ENCODE measurements at regions not wholly inside any gene's neighbourhood (a gene's known extent, or its start where the extent isn't known, plus 50 kb on each side); places are given as distances from the start of the nearest gene placed in this dataset.

DNA sequence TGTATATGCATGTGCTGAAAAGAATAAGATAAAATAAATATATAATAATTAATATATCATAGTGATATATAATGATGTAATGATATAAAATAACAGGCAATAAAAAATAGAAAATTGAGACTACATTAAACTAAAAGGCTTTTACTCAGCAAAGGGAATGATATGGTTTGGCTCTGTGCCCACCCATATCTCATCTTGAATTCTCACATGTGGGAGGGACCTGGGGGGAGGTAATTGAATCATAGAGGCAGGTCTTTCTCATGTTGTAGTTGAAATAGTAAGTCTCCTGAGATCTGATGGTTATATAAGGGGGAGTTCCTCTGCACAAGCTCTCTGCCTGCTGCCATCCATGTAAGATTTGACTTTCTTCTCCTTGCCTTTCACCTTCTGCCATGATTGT is 1550.9 kb upstream of the CDH6 start:
- no peaks in the 10 kb centered on the region for H3K4me1 ChIP-seq (ENCODE audit: low read length)
- no peak overlapping the region for H3K9ac ChIP-seq (ENCODE audit: low read length)
- no peak overlapping the region for H3K27ac ChIP-seq (ENCODE audit: low read length)
- DNase-seq, result no peak
- H3K4me2 ChIP-seq (ENCODE audit: low read depth, low read length, poor library complexity, severe bottlenecking), result no peak overlapping the region
- H3K9me2 ChIP-seq (replicated peaks; ENCODE audit: insufficient read depth, low read length), result no peaks in the 10 kb centered on the region
- H3K27me3 ChIP-seq (ENCODE audit: low read length), result no peaks in the 10 kb centered on the region
- no peaks in the 10 kb centered on the region for H3K36me3 ChIP-seq (ENCODE audit: insufficient read depth, low read length)
- no peak overlapping the region for H2AFZ ChIP-seq (ENCODE audit: low read length)
- peaks cover 9% of the 10 kb centered on the region; the same call in 1 of the 2 replicates for H3K9me3 ChIP-seq (ENCODE audit: low read length)
- no peaks in the 10 kb centered on the region for H3K79me2 ChIP-seq (ENCODE audit: low read length)
- H3K4me3 ChIP-seq (ENCODE audit: low read length), result no peak overlapping the region
- no peaks in the 10 kb centered on the region for H4K20me1 ChIP-seq (ENCODE audit: insufficient read depth, low read depth, low read length)

DNA sequence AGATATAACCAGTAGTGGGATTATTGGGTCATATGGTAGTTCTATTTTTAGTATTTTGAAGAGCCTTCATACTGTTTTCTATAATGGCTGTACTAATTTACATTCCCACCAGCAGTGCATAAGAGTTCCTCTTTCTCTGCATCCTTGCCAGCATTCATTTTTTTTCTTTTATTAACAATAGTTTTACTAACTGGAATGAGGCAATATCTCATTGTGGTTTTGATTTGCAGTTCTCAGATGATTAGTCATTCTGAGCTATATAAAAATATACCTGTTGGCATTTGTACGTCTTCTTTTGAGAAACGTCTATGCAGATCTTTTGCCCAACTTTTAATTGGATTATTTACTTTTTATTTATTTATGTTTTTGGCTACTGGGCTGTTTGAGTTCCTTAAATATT is 1579.3 kb upstream of the CDH6 start:
- Histone ChIP-seq H3K9me3 (ENCODE audit: low read length) (peaks cover 26% of the 10 kb centered on the region), H3K9ac (ENCODE audit: low read length) (no peak overlapping the region), H3K4me3 (ENCODE audit: low read length) (no peak overlapping the region), H3K4me1 (ENCODE audit: low read length) (no peaks in the 10 kb centered on the region), H3K79me2 (ENCODE audit: low read length) (no peaks in the 10 kb centered on the region), H2AFZ (ENCODE audit: low read length) (no peak overlapping the region), H3K9me2 (replicated peaks; ENCODE audit: insufficient read depth, low read length) (no peaks in the 10 kb centered on the region), H3K27ac (ENCODE audit: low read length) (no peak overlapping the region), H3K4me2 (ENCODE audit: low read depth, low read length, poor library complexity, severe bottlenecking) (no peak overlapping the region), H3K27me3 (ENCODE audit: low read length) (no peaks in the 10 kb centered on the region), H3K36me3 (ENCODE audit: insufficient read depth, low read length) (no peaks in the 10 kb centered on the region), H4K20me1 (ENCODE audit: insufficient read depth, low read depth, low read length) (no peaks in the 10 kb centered on the region)
- no peak for DNase-seq

DNA sequence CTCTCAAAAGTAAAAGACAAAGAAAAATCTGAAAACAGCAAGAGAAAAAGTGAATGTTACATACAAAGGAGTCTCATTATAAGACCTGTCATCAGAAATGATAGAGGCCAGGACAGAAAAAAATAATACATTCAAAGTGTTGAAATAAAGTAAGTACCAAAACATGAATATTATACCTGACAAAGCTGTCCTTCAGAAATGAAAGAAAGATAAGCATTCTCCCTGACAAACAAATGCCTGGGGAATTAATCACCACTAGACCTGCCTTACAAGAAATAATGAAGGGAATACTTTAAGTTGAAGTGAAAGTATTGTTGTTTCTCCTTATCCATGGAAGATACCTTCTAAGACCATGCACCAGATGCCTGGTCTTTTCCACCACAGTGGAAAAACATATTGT is 1605.2 kb upstream of the CDH6 start:
- Histone ChIP-seq H3K4me3 (ENCODE audit: low read length) (no peak overlapping the region), H3K4me2 (ENCODE audit: low read depth, low read length, poor library complexity, severe bottlenecking) (no peak overlapping the region)

DNA sequence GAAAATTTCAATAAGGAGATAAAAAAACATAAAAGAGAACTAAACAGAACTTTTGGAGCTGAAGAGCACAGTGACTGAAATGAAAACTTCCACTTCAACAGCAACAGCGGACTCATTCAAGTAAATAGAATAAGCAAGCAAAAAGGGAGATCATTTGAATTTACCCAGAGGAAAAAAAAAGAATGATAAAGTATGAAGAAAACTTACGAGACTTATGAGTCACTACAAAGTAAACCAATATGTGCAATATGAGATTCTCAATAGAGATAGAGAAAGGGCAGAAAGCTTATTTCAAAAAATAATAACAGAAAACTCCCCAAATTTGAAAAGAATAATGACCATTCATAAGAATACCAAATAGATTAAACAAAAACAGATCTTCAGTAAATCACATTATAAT is 1605.7 kb upstream of the CDH6 start:
- no peak overlapping the region for H3K9ac ChIP-seq (ENCODE audit: low read length)
- H2AFZ ChIP-seq (ENCODE audit: low read length), result no peak overlapping the region
- no peak for DNase-seq
- H3K4me2 ChIP-seq (ENCODE audit: low read depth, low read length, poor library complexity, severe bottlenecking), result no peak overlapping the region
- H3K9me3 ChIP-seq (ENCODE audit: low read length), result peaks cover 25% of the 10 kb centered on the region
- H3K27ac ChIP-seq (ENCODE audit: low read length), result no peak overlapping the region
- no peaks in the 10 kb centered on the region for H3K79me2 ChIP-seq (ENCODE audit: low read length)
- no peak overlapping the region for H3K4me3 ChIP-seq (ENCODE audit: low read length)
- no peaks in the 10 kb centered on the region for H3K27me3 ChIP-seq (ENCODE audit: low read length)
- no peaks in the 10 kb centered on the region for H3K36me3 ChIP-seq (ENCODE audit: insufficient read depth, low read length)
- no peaks in the 10 kb centered on the region for H3K9me2 ChIP-seq (replicated peaks; ENCODE audit: insufficient read depth, low read length)
- no peaks in the 10 kb centered on the region for H3K4me1 ChIP-seq (ENCODE audit: low read length)
- H4K20me1 ChIP-seq (ENCODE audit: insufficient read depth, low read depth, low read length), result no peaks in the 10 kb centered on the region

More for the DNA sequence above, 1605.2 kb upstream of the CDH6 start:
- Histone ChIP-seq H3K9ac (ENCODE audit: low read length) (no peak overlapping the region), H3K27me3 (ENCODE audit: low read length) (no peaks in the 10 kb centered on the region), H3K79me2 (ENCODE audit: low read length) (no peaks in the 10 kb centered on the region), H3K9me2 (replicated peaks; ENCODE audit: insufficient read depth, low read length) (no peaks in the 10 kb centered on the region), H3K36me3 (ENCODE audit: insufficient read depth, low read length) (no peaks in the 10 kb centered on the region), H3K9me3 (ENCODE audit: low read length) (peaks cover 21% of the 10 kb centered on the region), H3K4me1 (ENCODE audit: low read length) (no peaks in the 10 kb centered on the region), H3K27ac (ENCODE audit: low read length) (no peak overlapping the region), H2AFZ (ENCODE audit: low read length) (no peak overlapping the region), H4K20me1 (ENCODE audit: insufficient read depth, low read depth, low read length) (no peaks in the 10 kb centered on the region)
- DNase-seq, result no peak

DNA sequence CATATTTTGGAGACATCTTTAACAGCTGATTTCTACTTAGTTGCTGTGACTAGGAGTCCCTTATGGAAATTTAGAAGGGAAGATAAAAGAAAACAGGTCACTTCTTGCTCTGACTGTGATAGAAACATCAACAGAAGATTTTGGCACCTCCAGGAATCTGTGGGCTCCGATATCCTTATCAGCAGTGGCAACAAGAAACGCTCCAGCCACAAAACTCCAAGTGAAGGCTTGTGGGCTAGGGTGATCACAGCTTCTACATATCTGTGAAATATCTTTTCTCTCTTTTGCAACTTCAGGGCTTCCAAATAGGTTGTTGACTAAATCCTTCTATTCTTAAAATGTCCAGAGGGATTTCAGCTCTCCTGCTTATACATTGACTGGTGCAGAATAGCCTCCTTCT is 1625.5 kb upstream of the CDH6 start:
- Histone ChIP-seq H4K20me1 (ENCODE audit: insufficient read depth, low read depth, low read length) (no peaks in the 10 kb centered on the region), H3K9me3 (ENCODE audit: low read length) (peaks cover 10% of the 10 kb centered on the region; the same call in 1 of the 2 replicates), H3K4me1 (ENCODE audit: low read length) (no peaks in the 10 kb centered on the region), H3K27ac (ENCODE audit: low read length) (no peak overlapping the region), H3K79me2 (ENCODE audit: low read length) (no peaks in the 10 kb centered on the region), H3K36me3 (ENCODE audit: insufficient read depth, low read length) (no peaks in the 10 kb centered on the region), H3K4me2 (ENCODE audit: low read depth, low read length, poor library complexity, severe bottlenecking) (no peak overlapping the region), H3K27me3 (ENCODE audit: low read length) (no peaks in the 10 kb centered on the region), H3K4me3 (ENCODE audit: low read length) (no peak overlapping the region), H3K9me2 (replicated peaks; ENCODE audit: insufficient read depth, low read length) (no peaks in the 10 kb centered on the region), H3K9ac (ENCODE audit: low read length) (no peak overlapping the region), H2AFZ (ENCODE audit: low read length) (no peak overlapping the region)
- DNase-seq, result no peak

DNA sequence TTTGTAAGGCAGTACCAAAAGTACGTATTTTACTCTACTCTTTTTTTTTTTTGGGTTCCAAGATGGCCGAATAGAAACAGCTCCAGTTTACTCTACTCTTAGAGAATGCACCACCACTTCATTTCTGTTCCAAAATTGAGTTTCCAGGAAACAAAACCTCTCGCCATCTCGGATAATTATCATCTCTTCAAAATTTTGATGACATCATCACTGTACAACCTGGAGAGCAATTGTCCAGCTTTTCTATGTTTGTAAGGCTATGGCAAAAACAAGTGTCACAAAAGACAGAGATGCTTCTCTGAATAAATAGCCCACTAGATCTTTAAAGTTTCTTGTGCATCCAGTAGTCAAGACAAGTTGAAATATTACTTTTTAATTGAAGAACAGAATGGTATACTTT is 1631.9 kb upstream of the CDH6 start:
- H3K27me3 ChIP-seq (ENCODE audit: low read length), result no peaks in the 10 kb centered on the region
- no peak overlapping the region for H3K27ac ChIP-seq (ENCODE audit: low read length)
- H4K20me1 ChIP-seq (ENCODE audit: insufficient read depth, low read depth, low read length), result no peaks in the 10 kb centered on the region
- H3K4me2 ChIP-seq (ENCODE audit: low read depth, low read length, poor library complexity, severe bottlenecking), result no peak overlapping the region
- H3K4me3 ChIP-seq (ENCODE audit: low read length), result no peak overlapping the region
- no peak overlapping the region for H3K9ac ChIP-seq (ENCODE audit: low read length)
- DNase-seq, result no peak
- no peaks in the 10 kb centered on the region for H3K4me1 ChIP-seq (ENCODE audit: low read length)
- H3K36me3 ChIP-seq (ENCODE audit: insufficient read depth, low read length), result no peaks in the 10 kb centered on the region
- H3K79me2 ChIP-seq (ENCODE audit: low read length), result no peaks in the 10 kb centered on the region
- peaks cover 24% of the 10 kb centered on the region for H3K9me3 ChIP-seq (ENCODE audit: low read length)
- no peak overlapping the region for H2AFZ ChIP-seq (ENCODE audit: low read length)
- no peaks in the 10 kb centered on the region for H3K9me2 ChIP-seq (replicated peaks; ENCODE audit: insufficient read depth, low read length)

DNA sequence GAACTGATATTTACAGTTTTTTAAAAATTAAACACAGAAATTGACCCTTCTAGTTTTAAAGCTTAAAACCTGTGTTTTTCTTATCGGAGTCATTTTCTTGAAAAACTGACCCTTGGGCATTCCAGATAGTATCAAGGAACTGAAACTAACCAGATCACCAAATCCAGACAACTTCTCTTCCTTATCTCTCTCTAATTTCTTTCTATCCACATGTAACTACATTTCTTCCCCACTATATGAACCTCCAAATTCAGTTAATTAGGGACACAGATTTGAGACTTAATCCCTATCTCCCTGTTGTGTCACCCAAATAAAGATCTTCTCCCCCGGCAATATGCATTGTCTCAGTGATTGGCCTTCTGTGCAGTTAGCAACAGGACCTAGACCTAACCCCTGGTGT is 1643.0 kb upstream of the CDH6 start:
- Histone ChIP-seq H3K9me3 (ENCODE audit: low read length) (peaks cover 19% of the 10 kb centered on the region), H3K27ac (ENCODE audit: low read length) (no peak overlapping the region), H4K20me1 (ENCODE audit: insufficient read depth, low read depth, low read length) (no peaks in the 10 kb centered on the region), H3K36me3 (ENCODE audit: insufficient read depth, low read length) (no peaks in the 10 kb centered on the region), H3K4me3 (ENCODE audit: low read length) (no peak overlapping the region), H3K4me1 (ENCODE audit: low read length) (no peaks in the 10 kb centered on the region), H3K4me2 (ENCODE audit: low read depth, low read length, poor library complexity, severe bottlenecking) (no peak overlapping the region), H3K27me3 (ENCODE audit: low read length) (no peaks in the 10 kb centered on the region), H3K79me2 (ENCODE audit: low read length) (no peaks in the 10 kb centered on the region), H3K9ac (ENCODE audit: low read length) (no peak overlapping the region), H2AFZ (ENCODE audit: low read length) (no peak overlapping the region), H3K9me2 (replicated peaks; ENCODE audit: insufficient read depth, low read length) (no peaks in the 10 kb centered on the region)
- DNase-seq, result no peak

DNA sequence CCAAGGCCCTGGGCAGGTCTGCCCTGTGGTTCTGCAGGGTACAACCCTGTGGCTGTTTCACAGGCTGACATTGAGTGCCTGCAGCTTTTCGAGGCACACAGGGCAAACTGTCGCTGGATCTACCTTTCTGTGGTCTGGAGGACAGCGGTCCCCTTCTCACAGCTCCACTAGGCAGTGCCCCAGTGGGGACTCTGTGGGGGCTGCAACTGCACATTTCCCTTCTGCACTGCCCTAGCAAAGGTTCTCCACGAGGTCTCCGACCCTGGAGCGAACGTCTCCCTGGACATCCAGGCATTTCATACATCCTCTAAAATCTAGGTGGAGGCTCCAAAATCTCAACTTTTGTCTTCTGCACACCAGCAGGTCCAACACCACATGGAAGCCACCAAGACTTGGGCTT is 1645.2 kb upstream of the CDH6 start:
- H3K9me2 ChIP-seq (replicated peaks; ENCODE audit: insufficient read depth, low read length), result no peaks in the 10 kb centered on the region
- H3K27me3 ChIP-seq (ENCODE audit: low read length), result no peaks in the 10 kb centered on the region
- H3K4me2 ChIP-seq (ENCODE audit: low read depth, low read length, poor library complexity, severe bottlenecking), result no peak overlapping the region
- H3K4me1 ChIP-seq (ENCODE audit: low read length), result no peaks in the 10 kb centered on the region
- H3K4me3 ChIP-seq (ENCODE audit: low read length), result no peak overlapping the region
- no peak for DNase-seq
- no peaks in the 10 kb centered on the region for H3K36me3 ChIP-seq (ENCODE audit: insufficient read depth, low read length)
- H4K20me1 ChIP-seq (ENCODE audit: insufficient read depth, low read depth, low read length), result no peaks in the 10 kb centered on the region
- no peaks in the 10 kb centered on the region for H3K79me2 ChIP-seq (ENCODE audit: low read length)
- no peak overlapping the region for H3K27ac ChIP-seq (ENCODE audit: low read length)
- H2AFZ ChIP-seq (ENCODE audit: low read length), result no peak overlapping the region
- H3K9ac ChIP-seq (ENCODE audit: low read length), result no peak overlapping the region
- H3K9me3 ChIP-seq (ENCODE audit: low read length), result peaks cover 9% of the 10 kb centered on the region

DNA sequence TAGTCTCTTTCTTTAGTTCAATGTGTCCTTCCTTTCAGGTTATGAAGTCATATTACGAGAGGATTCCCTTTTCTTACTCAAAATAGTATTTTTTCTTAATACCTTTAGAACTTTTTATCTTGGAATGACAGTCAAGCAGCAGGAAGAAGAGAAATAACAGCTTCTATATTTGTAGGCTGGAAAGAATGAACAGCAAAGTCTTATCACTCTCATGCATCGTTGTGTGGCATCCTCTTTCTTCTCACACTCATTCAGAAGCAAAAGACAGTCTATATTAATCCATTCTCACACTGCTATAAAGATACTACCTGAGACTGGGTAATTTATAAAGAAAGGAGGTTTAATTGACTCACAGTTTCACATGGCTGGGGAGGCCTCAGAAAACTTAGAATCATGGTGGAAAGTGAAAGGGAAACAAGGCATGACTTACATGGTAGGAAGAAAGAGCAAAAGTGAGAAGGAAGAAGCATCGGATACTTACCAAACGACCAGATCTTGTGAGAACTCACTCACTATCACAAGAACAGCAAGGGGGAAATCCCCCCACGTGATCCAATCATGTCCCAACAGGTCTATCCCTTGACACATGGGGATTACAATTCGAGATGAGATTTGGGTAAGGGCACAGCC is 1646.1 kb upstream of the CDH6 start:
- DNase-seq, result no peak
- peaks cover 13% of the 10 kb centered on the region for H3K9me3 ChIP-seq (ENCODE audit: low read length)
- no peaks in the 10 kb centered on the region for H4K20me1 ChIP-seq (ENCODE audit: insufficient read depth, low read depth, low read length)
- H3K4me1 ChIP-seq (ENCODE audit: low read length), result no peaks in the 10 kb centered on the region
- H3K36me3 ChIP-seq (ENCODE audit: insufficient read depth, low read length), result no peaks in the 10 kb centered on the region
- H3K79me2 ChIP-seq (ENCODE audit: low read length), result no peaks in the 10 kb centered on the region
- H3K27me3 ChIP-seq (ENCODE audit: low read length), result no peaks in the 10 kb centered on the region
- no peak overlapping the region for H3K27ac ChIP-seq (ENCODE audit: low read length)
- H3K4me2 ChIP-seq (ENCODE audit: low read depth, low read length, poor library complexity, severe bottlenecking), result no peak overlapping the region
- H2AFZ ChIP-seq (ENCODE audit: low read length), result no peak overlapping the region
- H3K4me3 ChIP-seq (ENCODE audit: low read length), result no peak overlapping the region
- no peaks in the 10 kb centered on the region for H3K9me2 ChIP-seq (replicated peaks; ENCODE audit: insufficient read depth, low read length)
- no peak overlapping the region for H3K9ac ChIP-seq (ENCODE audit: low read length)

Data from Karpas-422 (cell line).